GM18499 (cell line): ENCODE measurements at regions not wholly inside any gene's neighbourhood (a gene's known extent, or its start where the extent isn't known, plus 50 kb on each side); places are given as distances from the start of the nearest gene placed in this dataset.

ENCODE experiments used
- ATAC-seq: cut with Tn5 transposase; IDR thresholded peaks from one replicate; pipeline ENCODE4 v1.9.1; 2021; ENCODE audit warnings: moderate number of reproducible peaks; ENCODE audit not compliant: insufficient read depth, unreplicated experiment

GRCh38 chr9:27625751-27626150 is 52.5 kb upstream of the C9orf72 start:
- ATAC-seq = no peak

GRCh38 chr9:27626244-27627187 is 53.2 kb upstream of the C9orf72 start:
- no peak for ATAC-seq

GRCh38 chr9:27627188-27627564 is 53.9 kb upstream of the C9orf72 start:
- no peak for ATAC-seq

GRCh38 chr9:27628311-27628710 is 55.0 kb upstream of the C9orf72 start:
- no peak for ATAC-seq

GRCh38 chr9:27629425-27629824 is 56.1 kb upstream of the C9orf72 start:
- no peak for ATAC-seq

- no peak for ATAC-seq
Observed at GRCh38 chr9:27632254-27632653, 59.0 kb upstream of the C9orf72 start.

- no peak for ATAC-seq
Observed at GRCh38 chr9:27633764-27634163, 60.5 kb upstream of the C9orf72 start.

- peak; percentile 70 for ATAC-seq
Observed at GRCh38 chr9:27634879-27635278, 61.6 kb upstream of the C9orf72 start.

- ATAC-seq = no peak
Observed at GRCh38 chr9:27638716-27639115, 65.4 kb upstream of the C9orf72 start.

- ATAC-seq = no peak
Observed at GRCh38 chr9:27645161-27645840, 72.0 kb upstream of the C9orf72 start.

GRCh38 chr9:27653246-27653645 is 80.0 kb upstream of the C9orf72 start:
- no peak for ATAC-seq

GRCh38 chr9:27653957-27654356 is 80.7 kb upstream of the C9orf72 start:
- no peak for ATAC-seq

GRCh38 chr9:27654629-27655285 is 81.5 kb upstream of the C9orf72 start:
- no peak for ATAC-seq

GRCh38 chr9:27655441-27655840 is 82.2 kb upstream of the C9orf72 start:
- ATAC-seq = no peak

GRCh38 chr9:27659001-27659400 is 85.7 kb upstream of the C9orf72 start:
- ATAC-seq = no peak

GRCh38 chr9:27659571-27659970 is 86.3 kb upstream of the C9orf72 start:
- ATAC-seq = no peak

GRCh38 chr9:27660148-27660547 is 86.9 kb upstream of the C9orf72 start:
- ATAC-seq = no peak

- ATAC-seq = no peak
Observed at GRCh38 chr9:27663526-27663925, 90.2 kb upstream of the C9orf72 start.

GRCh38 chr9:27664121-27664779 is 91.0 kb upstream of the C9orf72 start:
- ATAC-seq = no peak

- ATAC-seq = no peak
Observed at GRCh38 chr9:27665136-27665535, 91.9 kb upstream of the C9orf72 start.

- ATAC-seq = no peak
Observed at GRCh38 chr9:27668280-27668679, 95.0 kb upstream of the C9orf72 start.
